COR-L47 (cell line): ENCODE measurements at regions not wholly inside any gene's neighbourhood (a gene's known extent, or its start where the extent isn't known, plus 50 kb on each side); places are given as distances from the start of the nearest gene placed in this dataset.
"Not testable (repeated sequence)": the region's sequence is repeated elsewhere in the genome, so short reads cannot be mapped to it uniquely, and the experiment has no call there.

Experiments
- DNase-seq: peaks from one replicate; lab custom pipeline; 2025; lab: John Stamatoyannopoulos, UW

DNA sequence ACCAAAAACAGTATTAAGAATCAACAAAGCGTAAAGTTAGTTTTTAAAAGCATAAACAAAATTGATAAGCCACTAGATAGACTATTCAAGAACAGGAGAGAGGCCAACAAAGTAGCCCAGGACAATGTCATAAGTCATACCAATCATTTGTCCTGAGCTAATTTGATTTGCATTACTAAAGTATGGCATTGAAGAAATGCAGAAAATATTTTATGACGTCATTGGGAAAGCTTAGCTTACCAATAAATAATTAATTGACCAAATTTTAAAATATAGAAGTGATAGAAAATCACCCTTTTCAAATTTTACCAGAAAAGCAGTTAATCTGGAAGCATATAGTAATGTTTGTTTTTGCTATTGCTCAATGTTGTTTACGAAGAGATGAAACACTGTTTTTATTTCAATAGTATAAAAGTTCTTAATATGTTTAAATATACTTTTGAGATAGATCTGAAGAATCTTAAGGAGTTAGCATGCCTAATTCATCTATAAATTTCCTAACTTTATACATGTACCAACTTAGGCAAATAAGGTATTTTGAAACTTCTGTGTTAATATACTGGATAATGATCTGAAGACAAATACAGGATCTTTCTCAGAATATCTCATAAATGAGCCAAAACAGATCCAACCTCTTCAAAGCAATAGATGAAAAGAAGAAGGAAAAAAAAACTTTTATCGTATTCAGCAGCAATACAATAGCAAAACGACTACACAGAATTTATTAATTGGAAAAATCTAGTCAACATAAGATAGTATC lies 1118.5 kb downstream of the SLC16A7 start:
- DNase-seq: no peak

GRCh38 chr12:60724475-60724874 lies 1128.6 kb downstream of the SLC16A7 start:
- DNase-seq: no peak

- no peak for DNase-seq
These were observed 1129.2 kb downstream of the SLC16A7 start for GRCh38 chr12:60724984-60725383.

DNA sequence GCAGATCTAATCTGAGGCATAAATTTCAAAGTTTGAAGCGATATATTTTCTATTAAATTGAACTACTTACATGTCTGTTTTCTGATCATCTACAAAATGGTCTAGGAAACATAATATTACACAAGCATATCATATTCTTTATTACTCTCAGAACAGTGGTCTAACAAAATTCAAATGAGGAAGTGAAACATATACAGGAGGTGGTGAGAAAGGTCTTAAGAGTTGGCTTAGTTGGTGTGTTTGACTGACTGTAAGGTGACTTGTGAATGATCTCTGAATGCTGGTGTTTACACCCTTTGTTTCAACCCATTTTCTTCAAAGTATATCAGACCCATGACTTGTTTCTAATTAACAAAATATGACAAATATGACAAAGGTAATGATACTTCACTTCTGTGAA lies 1156.8 kb downstream of the SLC16A7 start:
- no peak for DNase-seq

GRCh38 chr12:60758224-60758623 lies 1162.4 kb downstream of the SLC16A7 start:
- DNase-seq: no peak

GRCh38 chr12:60760965-60761364 lies 1165.1 kb downstream of the SLC16A7 start:
- no peak for DNase-seq

DNA sequence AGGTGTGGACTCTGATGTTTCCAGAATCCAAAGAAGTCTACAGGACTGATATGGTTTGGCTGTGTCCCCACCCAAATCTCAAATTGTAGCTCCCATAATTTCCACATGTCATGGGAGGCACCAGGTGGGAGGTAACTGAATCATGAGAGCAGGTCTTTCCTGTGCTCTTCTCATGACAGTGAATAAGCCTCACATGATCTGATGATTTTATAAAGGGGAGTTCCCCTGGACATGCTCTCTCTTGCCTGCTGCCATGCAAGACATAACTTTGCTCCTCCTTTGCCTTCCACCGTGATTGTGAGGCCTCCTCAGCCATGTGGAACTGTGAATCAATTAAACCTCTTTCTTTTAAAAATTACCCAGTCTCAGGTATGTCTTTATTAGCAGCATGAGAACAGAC lies 1205.3 kb downstream of the SLC16A7 start:
- not testable (repeated sequence) for DNase-seq

DNA sequence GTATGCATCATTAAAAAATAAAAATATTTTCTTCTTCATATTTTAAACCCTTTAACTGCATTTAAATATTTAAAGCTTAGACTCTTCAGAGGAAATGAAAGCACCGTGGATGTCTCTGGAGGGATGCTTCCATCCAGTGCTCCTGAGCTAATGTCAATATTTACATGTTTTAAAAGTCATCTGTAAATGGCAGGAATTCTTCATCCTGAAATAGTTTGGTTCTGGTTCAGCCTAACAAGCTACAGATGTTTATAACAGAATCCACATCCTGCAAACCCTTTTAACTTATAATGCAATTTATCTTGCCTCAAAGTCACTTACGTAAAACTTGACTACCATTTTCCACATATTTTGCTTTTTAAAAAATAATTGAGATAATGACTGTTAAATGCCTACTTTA lies 1207.3 kb downstream of the SLC16A7 start:
- no peak for DNase-seq

DNA sequence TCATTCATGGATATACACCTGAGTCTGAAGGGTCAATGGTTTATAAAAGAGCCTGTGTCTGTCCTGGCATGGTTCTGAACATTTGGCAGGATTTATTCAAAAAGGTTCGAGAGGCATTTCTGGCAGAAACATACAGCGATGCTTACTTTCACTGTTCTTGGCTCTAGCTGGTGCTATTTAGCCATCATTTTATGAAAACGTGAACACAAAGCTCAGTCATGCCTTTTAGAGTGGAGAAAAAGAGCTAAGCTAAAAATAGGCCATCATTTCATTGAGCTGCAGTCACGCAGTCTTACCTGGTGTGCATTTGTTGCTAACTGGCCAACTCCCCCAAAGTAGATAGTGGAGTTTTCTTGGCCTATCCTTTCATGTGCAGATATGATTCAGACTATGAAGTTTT lies 1209.5 kb downstream of the SLC16A7 start:
- DNase-seq: peak; percentile 1

GRCh38 chr12:60819794-60820193 lies 1224.0 kb downstream of the SLC16A7 start:
- no peak for DNase-seq

GRCh38 chr12:60822580-60822979 lies 1226.8 kb downstream of the SLC16A7 start:
- no peak for DNase-seq

DNA sequence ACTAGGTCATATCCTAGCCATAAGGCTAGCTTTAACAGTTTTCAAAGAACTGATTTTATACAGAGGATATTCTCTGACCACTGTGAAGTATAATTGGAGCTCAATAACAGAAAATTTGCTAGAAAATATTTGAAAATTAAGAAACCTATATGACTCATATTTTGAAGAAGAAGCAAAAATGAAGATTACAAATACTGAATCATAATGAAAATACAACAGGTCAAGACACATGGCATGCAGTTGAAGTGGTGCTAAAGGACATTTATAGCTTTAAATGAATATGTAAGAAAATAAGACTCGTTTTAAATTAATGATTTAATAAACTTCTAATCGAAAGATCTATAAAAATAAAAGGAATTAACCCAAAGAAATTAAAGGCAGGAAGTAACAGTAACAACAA lies 1234.6 kb downstream of the SLC16A7 start:
- no peak for DNase-seq

- DNase-seq: no peak
These were observed 1236.5 kb downstream of the SLC16A7 start for GRCh38 chr12:60832290-60832689.

- no peak for DNase-seq
These were observed 1238.5 kb downstream of the SLC16A7 start for GRCh38 chr12:60834372-60834771.

- DNase-seq: no peak
These were observed 1239.0 kb downstream of the SLC16A7 start for GRCh38 chr12:60834806-60835205.

DNA sequence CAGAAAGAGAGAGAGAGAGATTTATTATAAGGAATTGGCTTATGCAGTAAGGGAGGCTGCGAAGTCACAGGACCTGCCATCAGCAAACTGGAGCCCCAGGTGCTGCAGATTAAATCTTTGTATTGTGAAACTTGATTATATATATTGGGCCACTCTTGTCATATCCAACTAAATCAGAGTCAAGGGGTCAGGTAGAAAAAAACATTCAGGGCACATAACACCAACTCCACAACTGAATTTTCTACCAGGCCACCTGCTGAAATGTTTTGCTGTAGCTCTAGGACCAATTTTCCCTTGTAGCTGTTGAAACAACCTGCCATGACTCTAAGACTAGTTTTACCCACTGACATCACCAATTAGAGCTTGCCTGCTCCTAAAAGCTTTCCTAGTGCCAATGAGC lies 1240.8 kb downstream of the SLC16A7 start:
- DNase-seq: no peak

GRCh38 chr12:60842181-60842580 lies 1246.4 kb downstream of the SLC16A7 start:
- DNase-seq: no peak

- DNase-seq: no peak
These were observed 1248.3 kb downstream of the SLC16A7 start for GRCh38 chr12:60844101-60844500.

- no peak for DNase-seq
These were observed 1249.0 kb downstream of the SLC16A7 start for GRCh38 chr12:60844875-60845274.

DNA sequence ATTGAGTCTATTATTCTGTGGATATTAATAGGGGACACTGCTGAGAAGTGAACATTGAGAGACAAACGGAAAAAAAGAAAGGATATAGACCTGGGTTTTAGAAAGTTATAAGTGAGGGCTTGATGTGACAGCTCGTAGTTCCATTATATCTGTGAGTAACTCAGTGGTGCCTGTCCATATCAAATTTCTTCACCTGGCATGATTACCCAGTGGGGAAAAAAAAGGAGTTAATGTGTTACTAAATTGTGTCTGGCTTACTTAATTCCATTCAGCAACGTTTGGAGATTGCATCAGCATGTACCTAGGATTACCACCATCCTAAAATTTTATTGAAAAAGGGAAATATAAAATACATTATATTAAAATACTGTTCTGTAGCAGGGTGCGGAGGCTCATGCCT lies 1249.9 kb downstream of the SLC16A7 start:
- no peak for DNase-seq

DNA sequence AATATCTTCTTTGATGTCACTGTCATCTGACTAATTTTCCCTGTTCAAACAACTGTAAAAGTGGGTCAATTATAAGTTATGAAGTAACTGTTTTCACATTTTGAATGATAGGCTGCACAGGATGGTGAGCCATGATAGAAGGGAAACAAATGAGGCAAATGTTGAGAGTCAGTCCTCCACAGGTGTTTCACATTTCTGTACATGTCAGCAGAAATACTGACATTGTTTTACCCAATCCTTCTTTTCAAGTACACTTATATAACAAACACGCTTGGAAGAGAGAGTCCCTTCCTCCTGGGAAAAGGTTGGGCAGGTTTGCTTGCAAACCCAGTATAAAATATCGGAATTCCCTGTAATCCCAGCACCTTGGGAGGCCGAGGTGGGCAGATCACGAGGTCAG lies 1251.5 kb downstream of the SLC16A7 start:
- DNase-seq: no peak

DNA sequence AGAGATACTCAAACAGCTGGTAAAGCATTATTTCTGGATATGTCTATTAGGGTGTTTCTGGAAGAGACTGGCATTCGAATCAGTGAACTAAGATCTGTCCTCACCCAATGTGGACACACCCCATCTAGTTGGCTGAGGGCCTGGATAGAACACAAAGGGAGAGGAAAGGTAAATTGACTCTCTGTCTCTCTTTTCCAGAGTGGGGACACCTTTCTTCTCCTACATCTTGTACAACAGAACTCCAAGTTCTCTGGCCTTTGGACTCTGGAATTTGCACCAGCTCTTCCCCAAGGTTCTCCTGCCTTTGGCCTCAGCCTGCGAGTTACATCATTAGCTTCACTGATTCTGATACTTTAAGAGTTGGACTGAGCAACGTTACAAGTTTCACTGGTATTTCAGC lies 1253.9 kb downstream of the SLC16A7 start:
- DNase-seq: no peak

DNA sequence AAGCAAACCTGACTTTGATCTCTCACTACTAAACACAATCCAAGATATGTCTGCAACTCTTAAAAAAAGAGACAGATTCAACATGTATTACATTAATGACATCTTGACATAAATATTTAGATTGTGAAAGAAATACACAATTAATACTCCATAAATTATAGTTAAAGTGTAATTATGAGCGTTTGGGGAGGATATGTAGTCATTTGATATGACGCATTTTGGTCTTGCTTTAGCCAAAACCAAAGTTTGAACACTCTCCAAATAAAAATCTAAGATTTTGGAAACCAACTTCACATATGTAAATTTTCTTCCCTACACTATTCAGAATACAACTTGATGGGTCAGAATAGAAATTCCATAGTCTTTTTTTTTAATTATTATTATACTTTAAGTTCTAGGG lies 1257.6 kb downstream of the SLC16A7 start:
- no peak for DNase-seq

GRCh38 chr12:60863421-60863820 lies 1267.6 kb downstream of the SLC16A7 start:
- no peak for DNase-seq
